H9 (cell line): ENCODE measurements at regions not wholly inside any gene's neighbourhood (a gene's known extent, or its start where the extent isn't known, plus 50 kb on each side); places are given as distances from the start of the nearest gene placed in this dataset.

Experiments
- DNase-seq: peaks from one replicate; pipeline ENCODE4 v3.0.0-alpha.2; 2017
- H2AFZ ChIP-seq: one replicate; pipeline ENCODE4 v1.6.1; 2013; ENCODE audit warnings: mild to moderate bottlenecking, low read length, control low read depth, moderate library complexity
- H2AK5ac ChIP-seq: 2 replicates; pipeline ENCODE4 v1.6.1; 2013; ENCODE audit warnings: low read length, control low read depth, mixed read lengths; ENCODE audit not compliant: insufficient read length
- H2BK120ac ChIP-seq: one replicate; pipeline ENCODE4 v1.6.1; 2013; ENCODE audit warnings: low read depth, mild to moderate bottlenecking, low read length, control low read depth, inconsistent platforms; ENCODE audit not compliant: poor library complexity, severe bottlenecking
- H2BK12ac ChIP-seq: 2 replicates; pipeline ENCODE4 v1.6.1; 2013; ENCODE audit warnings: low read length, control low read depth, mixed read lengths, low read depth; ENCODE audit not compliant: insufficient read length
- H2BK15ac ChIP-seq: 2 replicates; pipeline ENCODE4 v1.6.1; 2013; ENCODE audit warnings: low read depth, low read length, control low read depth
- H2BK20ac ChIP-seq: one replicate; pipeline ENCODE4 v1.6.1; 2013; ENCODE audit warnings: low read depth, mild to moderate bottlenecking, low read length, control low read depth, inconsistent platforms; ENCODE audit not compliant: poor library complexity, severe bottlenecking
- H2BK5ac ChIP-seq: 2 replicates; pipeline ENCODE4 v1.6.1; 2013; ENCODE audit warnings: low read length, control low read depth, mixed read lengths; ENCODE audit not compliant: insufficient read length
- H3K14ac ChIP-seq: 2 replicates; pipeline ENCODE4 v1.6.1; 2013; ENCODE audit warnings: low read length, control low read depth; ENCODE audit not compliant: insufficient read depth
- H3K18ac ChIP-seq: 2 replicates; pipeline ENCODE4 v1.6.1; 2013; ENCODE audit warnings: low read depth, mild to moderate bottlenecking, mixed read lengths, low read length, control low read depth; ENCODE audit not compliant: insufficient read length
- H3K23ac ChIP-seq: 2 replicates; pipeline ENCODE4 v1.6.1; 2013; ENCODE audit warnings: low read length, control low read depth, mixed read lengths, low read depth; ENCODE audit not compliant: insufficient read length
- H3K23me2 ChIP-seq: 2 replicates; pipeline ENCODE4 v1.6.1; 2013; ENCODE audit warnings: low read depth, mild to moderate bottlenecking, mixed read lengths, low read length, control low read depth; ENCODE audit not compliant: insufficient read length, poor library complexity, severe bottlenecking
- H3K27ac ChIP-seq: 2 replicates; pipeline ENCODE4 v1.5.1; 2013; ENCODE audit warnings: low read length, control low read depth, mixed read lengths, low read depth; ENCODE audit not compliant: insufficient read length
- H3K27me3 ChIP-seq: 2 replicates; pipeline ENCODE4 v1.6.1; 2013; ENCODE audit warnings: low read length, control low read depth, inconsistent platforms; ENCODE audit not compliant: insufficient read depth
- H3K4ac ChIP-seq: 2 replicates; pipeline ENCODE4 v1.6.1; 2013; ENCODE audit warnings: low read depth, mild to moderate bottlenecking, control low read depth, inconsistent platforms, low read length, moderate library complexity
- H3K4me1 ChIP-seq: 2 replicates; pipeline ENCODE4 v1.6.1; 2013; ENCODE audit warnings: low read length, control low read depth, inconsistent platforms; ENCODE audit not compliant: insufficient read depth
- H3K4me2 ChIP-seq: 2 replicates; pipeline ENCODE4 v1.6.1; 2013; ENCODE audit warnings: low read length, control low read depth, mixed read lengths; ENCODE audit not compliant: insufficient read length, insufficient read depth
- H3K56ac ChIP-seq: 2 replicates; pipeline ENCODE4 v1.6.1; 2013; ENCODE audit warnings: low read depth, mild to moderate bottlenecking, mixed read lengths, low read length, control low read depth; ENCODE audit not compliant: insufficient read length
- H3K79me1 ChIP-seq: 2 replicates; pipeline ENCODE4 v1.6.1; 2013; ENCODE audit warnings: low read depth, mild to moderate bottlenecking, moderate library complexity, low read length, control low read depth, inconsistent platforms; ENCODE audit not compliant: insufficient read depth, poor library complexity, severe bottlenecking
- H3K79me2 ChIP-seq: 2 replicates; pipeline ENCODE4 v1.6.1; 2013; ENCODE audit warnings: low read length, control low read depth, inconsistent platforms; ENCODE audit not compliant: insufficient read depth
- H3K9ac ChIP-seq: 2 replicates; pipeline ENCODE4 v1.6.1; 2013; ENCODE audit warnings: low read length, control low read depth, mixed read lengths; ENCODE audit not compliant: insufficient read length; ENCODE audit errors: extremely low read depth
- H3K9me3 ChIP-seq: one replicate; pipeline ENCODE4 v1.6.1; 2013; ENCODE audit warnings: low read depth, low read length, inconsistent platforms; ENCODE audit not compliant: control insufficient read depth
- H3T11ph ChIP-seq: one replicate; pipeline ENCODE4 v1.6.1; 2013; ENCODE audit warnings: mild to moderate bottlenecking, low read length, control low read depth, inconsistent platforms
- H4K20me1 ChIP-seq: one replicate; pipeline ENCODE4 v1.6.1; 2013; ENCODE audit not compliant: control insufficient read depth, insufficient read length, insufficient read depth
- H4K5ac ChIP-seq: 2 replicates; pipeline ENCODE4 v1.6.1; 2013; ENCODE audit warnings: low read depth, mild to moderate bottlenecking, mixed read lengths, low read length, control low read depth; ENCODE audit not compliant: insufficient read length
- H4K8ac ChIP-seq: replicated peaks from 2 replicates; pipeline ENCODE4 v1.6.1; 2013; ENCODE audit warnings: low read length, control low read depth, mixed read lengths, low read depth; ENCODE audit not compliant: insufficient read length
- H4K91ac ChIP-seq: 2 replicates; pipeline ENCODE4 v1.6.1; 2013; ENCODE audit warnings: low read depth, mild to moderate bottlenecking, moderate library complexity, mixed read lengths, low read length, control low read depth; ENCODE audit not compliant: insufficient read length
- H3K27ac Mint-ChIP-seq, 3 experiments: 2 replicates in 2 of 3; 3 replicates in 1 of 3; pipeline ENCODE4 v1.8.0; 2020 to 2021; ENCODE audit warnings: mixed read lengths in 3 of 3, mild to moderate bottlenecking in 1 of 3, moderate library complexity in 1 of 3
- H3K27me3 Mint-ChIP-seq: 2 replicates; pipeline ENCODE4 v1.8.0; 2021; ENCODE audit warnings: low read depth, mild to moderate bottlenecking, moderate library complexity, mixed read lengths
- H3K36me3 Mint-ChIP-seq, 3 experiments: 2 replicates in 2 of 3; 3 replicates in 1 of 3; pipeline ENCODE4 v1.8.0; 2020 to 2021; ENCODE audit warnings: low read depth in 3 of 3, mixed read lengths in 3 of 3; ENCODE audit not compliant: insufficient read depth in 1 of 3
- H3K4me1 Mint-ChIP-seq, 2 experiments: 2 replicates each; pipeline ENCODE4 v1.8.0; 2020; ENCODE audit warnings: mixed read lengths in 2 of 2
- H3K4me3 Mint-ChIP-seq, 2 experiments: 2 replicates in 1 of 2; 3 replicates in 1 of 2; pipeline ENCODE4 v1.8.0; 2020 to 2021; ENCODE audit warnings: mild to moderate bottlenecking in 2 of 2, mixed read lengths in 2 of 2, moderate library complexity in 1 of 2
- H3K9me3 Mint-ChIP-seq, 2 experiments: 2 replicates in 1 of 2; 3 replicates in 1 of 2; pipeline ENCODE4 v1.8.0; 2020; ENCODE audit warnings: mild to moderate bottlenecking in 2 of 2, mixed read lengths in 2 of 2, moderate library complexity in 1 of 2
- WGBS: extraction: QIAGEN DNeasy Blood & Tissue Kit; methylation state at CpG from one replicate; pipeline ENCODE4 v1.1.7; 2013; ENCODE audit warnings: missing lambda C conversion rate, low lambda C conversion rate, mixed read lengths; ENCODE audit not compliant: insufficient read length; ENCODE audit errors: extremely low coverage; 5-methylcytosine and 5-hydroxymethylcytosine counted together
- TF ChIP-seq, protein P1 (sequence below): fragments of 200-600 bp; sonication (generic); conservative IDR thresholded peaks from 3 replicates; pipeline ENCODE4 v1.8.0; 2021; ENCODE audit warnings: antibody characterized with exemption, mild to moderate bottlenecking

DNA sequence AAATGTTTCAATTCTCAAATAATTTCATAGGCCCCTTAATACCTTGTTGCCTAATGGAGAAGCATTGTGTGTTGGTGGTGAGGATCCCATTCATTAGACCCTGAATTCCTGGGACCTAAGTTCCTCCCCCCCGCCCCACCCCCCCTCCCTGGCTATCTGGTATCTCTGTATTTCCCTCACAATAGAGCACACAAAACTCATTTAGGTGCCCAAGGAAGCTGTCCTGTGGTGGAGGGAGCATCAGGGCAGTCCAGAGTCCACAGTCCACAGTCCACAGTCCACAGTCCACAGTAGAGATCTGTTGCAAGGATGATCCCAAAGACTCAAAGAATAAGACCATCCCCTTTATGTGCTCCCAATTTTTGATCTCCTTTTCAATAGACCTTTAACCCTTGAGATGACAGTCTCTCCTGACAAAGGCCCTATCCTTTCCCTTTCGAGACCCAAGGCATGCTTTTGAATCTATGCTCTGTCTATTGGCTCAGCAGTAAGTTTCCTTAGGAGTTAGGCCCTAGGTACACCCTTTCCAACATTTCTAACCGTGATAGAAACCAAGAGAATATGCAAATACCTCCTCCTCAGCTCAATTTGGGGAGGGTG lies 123.9 kb downstream of the ZBTB18 start:
- Histone ChIP-seq H4K8ac (no peak overlapping the region), H3K14ac (no peak overlapping the region), H2BK20ac (no peak overlapping the region), H3K27me3 (no peaks in the 10 kb centered on the region), H3K79me2 (no peaks in the 10 kb centered on the region), H2BK120ac (no peak overlapping the region), H3K23me2 (no peaks in the 10 kb centered on the region), H3K4ac (no peak overlapping the region), H3K27ac (no peak overlapping the region), H3T11ph (no peak overlapping the region), H4K5ac (no peak overlapping the region), H2AK5ac (no peak overlapping the region), H2AFZ (no peak overlapping the region), H3K9ac (no peak overlapping the region), H3K4me2 (no peak overlapping the region), H4K20me1 (no peaks in the 10 kb centered on the region), H3K79me1 (no peaks in the 10 kb centered on the region), H3K18ac (no peak overlapping the region), H2BK5ac (no peak overlapping the region), H2BK12ac (no peak overlapping the region), H3K9me3 (no peaks in the 10 kb centered on the region), H3K56ac (no peak overlapping the region), H3K23ac (no peak overlapping the region), H4K91ac (no peak overlapping the region), H2BK15ac (no peak overlapping the region), H3K4me1 (peaks cover 6% of the 10 kb centered on the region; the same call in 1 of the 2 replicates)
- TF ChIP-seq, protein P1, sequence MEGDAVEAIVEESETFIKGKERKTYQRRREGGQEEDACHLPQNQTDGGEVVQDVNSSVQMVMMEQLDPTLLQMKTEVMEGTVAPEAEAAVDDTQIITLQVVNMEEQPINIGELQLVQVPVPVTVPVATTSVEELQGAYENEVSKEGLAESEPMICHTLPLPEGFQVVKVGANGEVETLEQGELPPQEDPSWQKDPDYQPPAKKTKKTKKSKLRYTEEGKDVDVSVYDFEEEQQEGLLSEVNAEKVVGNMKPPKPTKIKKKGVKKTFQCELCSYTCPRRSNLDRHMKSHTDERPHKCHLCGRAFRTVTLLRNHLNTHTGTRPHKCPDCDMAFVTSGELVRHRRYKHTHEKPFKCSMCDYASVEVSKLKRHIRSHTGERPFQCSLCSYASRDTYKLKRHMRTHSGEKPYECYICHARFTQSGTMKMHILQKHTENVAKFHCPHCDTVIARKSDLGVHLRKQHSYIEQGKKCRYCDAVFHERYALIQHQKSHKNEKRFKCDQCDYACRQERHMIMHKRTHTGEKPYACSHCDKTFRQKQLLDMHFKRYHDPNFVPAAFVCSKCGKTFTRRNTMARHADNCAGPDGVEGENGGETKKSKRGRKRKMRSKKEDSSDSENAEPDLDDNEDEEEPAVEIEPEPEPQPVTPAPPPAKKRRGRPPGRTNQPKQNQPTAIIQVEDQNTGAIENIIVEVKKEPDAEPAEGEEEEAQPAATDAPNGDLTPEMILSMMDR = no peak
- H3K36me3 Mint-ChIP-seq = no peaks in the 10 kb centered on the region
- peaks cover 11 to 18% of the 10 kb centered on the region in 2 experiments for H3K4me1 Mint-ChIP-seq
- no peak for DNase-seq
- WGBS = no CpG with 5 or more reads among the region's 3 CpGs
- H3K4me3 Mint-ChIP-seq = no peak overlapping the region
- H3K9me3 Mint-ChIP-seq = no peaks in the 10 kb centered on the region
- H3K27ac Mint-ChIP-seq = no peak overlapping the region; a peak in 1 of 7 replicates
- H3K27me3 Mint-ChIP-seq = peaks cover 5% of the 10 kb centered on the region
